ENCODE measurements at regions not wholly inside any gene's neighbourhood (a gene's known extent, or its start where the extent isn't known, plus 50 kb on each side); places are given as distances from the start of the nearest gene placed in this dataset.
"Not testable (repeated sequence)": the region's sequence is repeated elsewhere in the genome, so short reads cannot be mapped to it uniquely, and the experiment has no call there.

GRCh38 chr1:146777826-146778602, 160.1 kb upstream of the NBPF12 start:
- H3K4me3 ChIP-seq (ENCODE audit: low read depth in 1 of 2, low read length in 2 of 2); H3K4me1 ChIP-seq (ENCODE audit: control insufficient read depth in 1 of 2, insufficient read depth in 2 of 2, low read length in 2 of 2): not testable (repeated sequence)

GRCh38 chr1:146774988-146775387, 163.1 kb upstream of the NBPF12 start:
- not testable (repeated sequence) for H3K9me3 ChIP-seq (ENCODE audit: control insufficient read depth in 1 of 2, low read length in 2 of 2); H3K27ac ChIP-seq (ENCODE audit: low read length); H3K27me3 ChIP-seq (ENCODE audit: low read depth, low read length); H3K4me1 ChIP-seq (ENCODE audit: control insufficient read depth in 1 of 2, insufficient read depth in 2 of 2, low read length in 2 of 2); H3K4me3 ChIP-seq (ENCODE audit: low read depth in 1 of 2, low read length in 2 of 2); H3K36me3 ChIP-seq (ENCODE audit: control insufficient read depth in 1 of 2, insufficient read depth in 2 of 2, low read length in 2 of 2)

More at GRCh38 chr1:146777826-146778602, 160.1 kb upstream of the NBPF12 start:
- not testable (repeated sequence) for H3K9me3 ChIP-seq (ENCODE audit: control insufficient read depth in 1 of 2, low read length in 2 of 2); H3K27ac ChIP-seq (ENCODE audit: low read length); H3K36me3 ChIP-seq (ENCODE audit: control insufficient read depth in 1 of 2, insufficient read depth in 2 of 2, low read length in 2 of 2); H3K27me3 ChIP-seq (ENCODE audit: low read depth, low read length)

GRCh38 chr1:146774271-146774670, 163.9 kb upstream of the NBPF12 start:
- H3K4me1 ChIP-seq (ENCODE audit: control insufficient read depth in 1 of 2, insufficient read depth in 2 of 2, low read length in 2 of 2); H3K36me3 ChIP-seq (ENCODE audit: control insufficient read depth in 1 of 2, insufficient read depth in 2 of 2, low read length in 2 of 2); H3K27ac ChIP-seq (ENCODE audit: low read length); H3K9me3 ChIP-seq (ENCODE audit: control insufficient read depth in 1 of 2, low read length in 2 of 2); H3K27me3 ChIP-seq (ENCODE audit: low read depth, low read length); H3K4me3 ChIP-seq (ENCODE audit: low read depth in 1 of 2, low read length in 2 of 2): not testable (repeated sequence)

- H3K27ac ChIP-seq (ENCODE audit: low read length); H3K9me3 ChIP-seq (ENCODE audit: control insufficient read depth in 1 of 2, low read length in 2 of 2); H3K4me3 ChIP-seq (ENCODE audit: low read depth in 1 of 2, low read length in 2 of 2); H3K36me3 ChIP-seq (ENCODE audit: control insufficient read depth in 1 of 2, insufficient read depth in 2 of 2, low read length in 2 of 2); H3K4me1 ChIP-seq (ENCODE audit: control insufficient read depth in 1 of 2, insufficient read depth in 2 of 2, low read length in 2 of 2); H3K27me3 ChIP-seq (ENCODE audit: low read depth, low read length): not testable (repeated sequence)
Observed at GRCh38 chr1:146771409-146771808, 166.7 kb upstream of the NBPF12 start.

GRCh38 chr1:146770998-146771397, 167.1 kb upstream of the NBPF12 start:
- H3K4me1 ChIP-seq (ENCODE audit: control insufficient read depth in 1 of 2, insufficient read depth in 2 of 2, low read length in 2 of 2); H3K4me3 ChIP-seq (ENCODE audit: low read depth in 1 of 2, low read length in 2 of 2); H3K27me3 ChIP-seq (ENCODE audit: low read depth, low read length); H3K36me3 ChIP-seq (ENCODE audit: control insufficient read depth in 1 of 2, insufficient read depth in 2 of 2, low read length in 2 of 2); H3K27ac ChIP-seq (ENCODE audit: low read length); H3K9me3 ChIP-seq (ENCODE audit: control insufficient read depth in 1 of 2, low read length in 2 of 2): not testable (repeated sequence)

GRCh38 chr1:146763234-146763633, 174.9 kb upstream of the NBPF12 start:
- H3K4me3 ChIP-seq (ENCODE audit: low read depth in 1 of 2, low read length in 2 of 2); H3K27ac ChIP-seq (ENCODE audit: low read length); H3K9me3 ChIP-seq (ENCODE audit: control insufficient read depth in 1 of 2, low read length in 2 of 2); H3K27me3 ChIP-seq (ENCODE audit: low read depth, low read length); H3K36me3 ChIP-seq (ENCODE audit: control insufficient read depth in 1 of 2, insufficient read depth in 2 of 2, low read length in 2 of 2); H3K4me1 ChIP-seq (ENCODE audit: control insufficient read depth in 1 of 2, insufficient read depth in 2 of 2, low read length in 2 of 2): not testable (repeated sequence)

- not testable (repeated sequence) for H3K27ac ChIP-seq (ENCODE audit: low read length)
Observed at GRCh38 chr1:146756858-146757257, 181.3 kb upstream of the NBPF12 start.

GRCh38 chr1:146748686-146749085, 189.4 kb upstream of the NBPF12 start:
- not testable (repeated sequence) for H3K4me1 ChIP-seq (ENCODE audit: control insufficient read depth in 1 of 2, insufficient read depth in 2 of 2, low read length in 2 of 2); H3K9me3 ChIP-seq (ENCODE audit: control insufficient read depth in 1 of 2, low read length in 2 of 2); H3K4me3 ChIP-seq (ENCODE audit: low read depth in 1 of 2, low read length in 2 of 2); H3K27ac ChIP-seq (ENCODE audit: low read length); H3K27me3 ChIP-seq (ENCODE audit: low read depth, low read length); H3K36me3 ChIP-seq (ENCODE audit: control insufficient read depth in 1 of 2, insufficient read depth in 2 of 2, low read length in 2 of 2)

More at GRCh38 chr1:146756858-146757257, 181.3 kb upstream of the NBPF12 start:
- not testable (repeated sequence) for H3K4me1 ChIP-seq (ENCODE audit: control insufficient read depth in 1 of 2, insufficient read depth in 2 of 2, low read length in 2 of 2); H3K9me3 ChIP-seq (ENCODE audit: control insufficient read depth in 1 of 2, low read length in 2 of 2); H3K4me3 ChIP-seq (ENCODE audit: low read depth in 1 of 2, low read length in 2 of 2); H3K36me3 ChIP-seq (ENCODE audit: control insufficient read depth in 1 of 2, insufficient read depth in 2 of 2, low read length in 2 of 2); H3K27me3 ChIP-seq (ENCODE audit: low read depth, low read length)

GRCh38 chr1:146731981-146732680, 206.0 kb upstream of the NBPF12 start:
- not testable (repeated sequence) for H3K4me3 ChIP-seq (ENCODE audit: low read depth in 1 of 2, low read length in 2 of 2); H3K27ac ChIP-seq (ENCODE audit: low read length); H3K27me3 ChIP-seq (ENCODE audit: low read depth, low read length); H3K4me1 ChIP-seq (ENCODE audit: control insufficient read depth in 1 of 2, insufficient read depth in 2 of 2, low read length in 2 of 2); H3K9me3 ChIP-seq (ENCODE audit: control insufficient read depth in 1 of 2, low read length in 2 of 2); H3K36me3 ChIP-seq (ENCODE audit: control insufficient read depth in 1 of 2, insufficient read depth in 2 of 2, low read length in 2 of 2)

- not testable (repeated sequence) for H3K27me3 ChIP-seq (ENCODE audit: low read depth, low read length); H3K4me3 ChIP-seq (ENCODE audit: low read depth in 1 of 2, low read length in 2 of 2); H3K36me3 ChIP-seq (ENCODE audit: control insufficient read depth in 1 of 2, insufficient read depth in 2 of 2, low read length in 2 of 2); H3K27ac ChIP-seq (ENCODE audit: low read length); H3K4me1 ChIP-seq (ENCODE audit: control insufficient read depth in 1 of 2, insufficient read depth in 2 of 2, low read length in 2 of 2); H3K9me3 ChIP-seq (ENCODE audit: control insufficient read depth in 1 of 2, low read length in 2 of 2)
Observed at GRCh38 chr1:146729642-146730344, 208.3 kb upstream of the NBPF12 start.

- H3K4me1 ChIP-seq (ENCODE audit: control insufficient read depth in 1 of 2, insufficient read depth in 2 of 2, low read length in 2 of 2); H3K9me3 ChIP-seq (ENCODE audit: control insufficient read depth in 1 of 2, low read length in 2 of 2); H3K4me3 ChIP-seq (ENCODE audit: low read depth in 1 of 2, low read length in 2 of 2); H3K27me3 ChIP-seq (ENCODE audit: low read depth, low read length); H3K27ac ChIP-seq (ENCODE audit: low read length); H3K36me3 ChIP-seq (ENCODE audit: control insufficient read depth in 1 of 2, insufficient read depth in 2 of 2, low read length in 2 of 2): not testable (repeated sequence)
Observed at GRCh38 chr1:146715054-146715453, 223.1 kb upstream of the NBPF12 start.

Data from muscle layer of duodenum (tissue), 2 donors.